NCI-H526 treated with DMSO at 0.1 percent for 48 hours (cell line): ENCODE measurements at regions not wholly inside any gene's neighbourhood (a gene's known extent, or its start where the extent isn't known, plus 50 kb on each side); places are given as distances from the start of the nearest gene placed in this dataset.

Experiments
- DNase-seq: peaks from one replicate; lab custom pipeline; 2025; lab: John Stamatoyannopoulos, UW

DNA sequence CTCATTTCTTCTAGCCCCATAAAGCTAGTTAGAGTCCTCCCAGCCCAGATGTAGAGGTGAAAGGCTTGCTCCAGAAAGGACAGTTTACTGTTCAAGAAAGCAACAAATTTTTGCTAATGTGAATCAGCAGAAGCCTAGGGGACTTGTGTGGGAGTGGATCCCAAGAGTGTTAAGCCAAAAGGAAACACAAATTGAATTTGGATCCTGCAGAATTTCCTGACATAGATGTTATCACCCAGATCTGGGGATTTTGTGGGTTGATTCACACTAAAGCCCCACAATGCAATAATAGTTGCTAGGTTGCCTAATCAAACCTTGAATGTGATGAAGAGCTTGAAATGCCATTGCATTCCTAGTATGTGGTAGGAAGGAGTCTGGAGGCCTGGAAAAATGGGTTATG is 135.2 kb upstream of the HS3ST3A1 start:
- DNase-seq: no peak

DNA sequence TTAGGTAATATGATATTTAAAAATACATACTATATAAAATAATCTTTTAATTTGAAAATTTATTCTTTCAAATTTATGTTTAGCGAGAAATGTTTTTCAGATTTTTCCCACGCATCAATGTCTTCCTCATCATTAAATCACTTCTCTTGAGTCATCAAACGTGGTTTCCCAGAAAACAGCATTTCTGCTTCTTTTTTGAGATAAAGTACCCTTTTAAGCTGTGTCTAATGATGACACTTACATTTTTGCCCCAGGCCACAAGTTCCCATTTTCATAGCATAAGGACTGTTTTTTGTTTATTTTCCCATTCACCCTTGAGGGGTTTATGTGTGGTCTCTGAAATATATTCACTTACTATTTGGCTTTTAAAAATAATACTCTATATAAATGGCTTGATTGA is 139.0 kb upstream of the HS3ST3A1 start:
- no peak for DNase-seq

DNA sequence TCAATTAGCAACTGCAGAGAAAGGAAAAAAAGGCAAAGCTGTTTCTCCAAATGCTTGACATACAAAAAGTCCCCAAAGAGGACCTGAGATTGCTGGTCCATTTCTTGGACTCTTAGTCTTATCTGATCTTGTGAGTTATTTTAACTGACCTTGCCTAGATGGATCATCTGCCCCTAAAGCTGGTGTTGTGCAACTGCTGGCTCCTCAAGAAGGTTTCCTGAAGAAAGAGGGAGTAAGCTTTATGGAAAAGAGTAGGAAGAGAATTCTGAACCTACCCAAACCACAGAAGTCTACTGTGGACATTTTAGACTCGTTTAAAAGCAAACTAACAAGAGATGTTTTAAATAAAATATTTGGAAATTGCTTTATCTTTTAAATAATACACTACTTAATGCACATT is 140.0 kb upstream of the HS3ST3A1 start:
- DNase-seq: no peak

DNA sequence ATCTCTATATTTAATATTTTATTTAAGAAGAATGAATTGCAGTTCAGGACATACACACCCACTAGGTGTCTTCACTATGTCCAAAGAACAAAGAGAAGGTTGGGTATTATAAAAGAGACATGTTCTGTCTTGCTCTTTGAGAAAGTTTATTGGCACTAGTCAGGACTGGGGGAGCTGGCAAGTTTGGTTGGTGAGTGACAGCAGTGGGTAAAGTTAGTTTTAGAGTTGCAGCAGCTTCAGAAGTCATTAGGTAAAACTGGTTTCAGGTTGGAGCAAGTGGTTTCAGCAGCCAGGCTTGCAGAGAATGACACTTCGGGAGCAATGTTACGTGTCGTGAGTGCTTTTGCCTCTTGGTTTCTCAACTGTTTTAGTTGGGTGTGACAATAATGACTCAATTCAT is 142.2 kb upstream of the HS3ST3A1 start:
- no peak for DNase-seq

DNA sequence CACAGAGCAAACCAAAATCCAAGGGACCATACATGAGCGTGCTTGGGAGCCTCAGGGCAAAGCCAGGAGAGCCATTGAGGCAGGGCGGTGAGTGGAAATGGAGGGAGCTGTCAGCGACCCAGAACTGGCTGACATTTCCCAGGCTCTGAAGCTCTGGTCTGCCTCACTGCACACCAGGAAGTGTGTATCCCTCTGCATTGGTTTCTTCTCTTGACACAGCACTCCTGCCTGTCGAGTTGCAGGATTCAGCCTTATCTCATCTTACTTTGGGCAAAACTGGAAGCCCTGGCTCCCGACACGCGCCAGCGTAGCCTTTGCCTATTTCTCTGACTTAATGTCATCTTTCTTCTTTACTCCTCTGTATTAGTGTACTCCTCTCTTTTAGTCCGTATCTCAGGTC is 144.7 kb upstream of the HS3ST3A1 start:
- no peak for DNase-seq

DNA sequence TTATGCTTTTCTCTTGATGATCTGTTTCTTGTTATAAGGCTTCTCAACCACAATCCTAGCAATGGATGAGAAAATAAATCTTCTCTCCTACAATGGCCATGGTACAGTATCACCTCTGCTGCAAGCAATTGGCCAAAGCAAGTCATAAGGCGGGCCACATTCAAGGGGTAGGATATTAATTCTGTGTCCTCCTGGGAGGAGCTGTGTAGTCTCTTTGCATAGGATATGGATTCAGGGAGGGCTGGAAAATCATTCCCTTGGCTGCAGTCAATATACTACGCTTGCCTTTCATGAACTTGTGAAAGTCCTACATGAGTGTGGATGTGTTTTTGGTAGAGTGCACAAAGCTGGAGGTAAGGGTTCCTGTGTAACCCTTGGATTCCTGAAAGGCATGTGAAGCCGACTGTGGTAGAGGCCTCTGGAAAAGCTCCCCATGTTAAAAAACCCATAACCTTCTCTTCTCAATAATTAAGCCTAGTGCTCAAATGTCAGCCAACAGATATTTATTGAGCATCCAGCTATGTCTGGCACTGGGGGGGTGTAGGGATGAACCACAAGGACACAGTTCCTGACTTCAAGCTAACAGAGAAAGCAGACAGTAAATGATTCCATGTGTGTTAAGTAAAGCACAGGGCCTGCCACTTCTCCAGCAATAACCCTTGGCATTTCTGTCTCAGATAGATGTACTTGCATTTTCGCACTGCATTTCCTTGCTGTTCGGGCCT is 147.6 kb upstream of the HS3ST3A1 start:
- DNase-seq: no peak

DNA sequence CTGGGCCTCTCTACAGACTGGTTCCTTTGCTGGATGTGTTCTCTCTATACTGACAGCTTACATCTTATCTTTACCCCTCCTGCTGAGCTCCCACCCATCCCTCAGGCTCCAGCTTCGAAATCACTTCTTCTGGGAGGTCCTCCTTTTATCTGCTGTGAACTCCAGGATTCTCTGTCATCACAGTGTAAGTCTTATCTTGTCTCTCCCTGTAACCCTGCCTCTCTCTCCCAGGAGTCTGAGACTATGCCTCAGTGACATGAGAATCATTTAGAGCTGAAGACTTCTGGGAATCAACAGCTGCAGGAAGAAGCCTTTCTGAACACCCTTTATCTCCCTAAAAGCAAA is 148.1 kb upstream of the HS3ST3A1 start:
- no peak for DNase-seq

DNA sequence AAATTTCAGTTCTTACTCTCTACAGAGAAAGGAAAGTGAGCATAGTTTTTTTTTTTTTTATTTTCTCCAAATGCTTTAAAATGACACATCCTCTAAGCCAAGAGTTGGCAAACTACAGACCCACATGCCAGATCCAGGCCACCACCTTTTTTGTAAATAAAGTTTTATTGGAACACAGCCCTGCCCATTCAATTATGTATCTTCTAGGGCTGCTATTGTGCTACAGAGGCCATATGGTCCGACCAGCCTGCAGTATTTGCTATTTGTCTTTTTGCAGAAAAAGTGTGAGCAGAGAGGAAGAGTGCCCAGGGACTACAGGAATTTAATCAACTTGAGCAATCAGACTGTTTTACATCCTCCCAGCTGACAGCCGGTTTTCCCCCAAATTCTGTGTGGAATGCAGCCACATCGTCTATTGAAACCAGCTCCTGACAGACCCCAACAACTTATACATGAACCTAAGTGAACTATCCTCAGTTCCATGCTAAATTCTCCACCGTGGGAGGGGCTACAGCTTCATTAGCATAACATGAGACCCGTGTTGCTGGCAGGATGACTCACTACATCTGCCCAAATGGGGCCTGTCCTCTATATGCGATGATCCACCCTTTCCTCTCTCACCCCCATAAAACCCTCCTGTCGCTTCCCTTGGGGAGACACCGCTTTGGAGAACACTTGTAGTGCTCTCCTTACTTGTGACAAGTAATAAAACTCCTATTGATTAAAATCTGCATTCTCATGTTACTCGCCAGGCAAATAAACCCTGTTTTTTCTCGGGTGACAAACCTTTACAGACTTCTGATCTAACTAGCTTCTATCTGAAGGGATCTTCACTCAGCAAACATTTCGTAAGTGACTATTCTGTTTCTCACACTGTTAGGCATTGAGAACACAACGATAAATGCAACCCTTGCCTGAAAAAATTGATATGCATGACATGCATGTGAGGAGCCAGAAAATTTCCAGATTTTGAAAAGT is 149.4 kb upstream of the HS3ST3A1 start:
- no peak for DNase-seq

DNA sequence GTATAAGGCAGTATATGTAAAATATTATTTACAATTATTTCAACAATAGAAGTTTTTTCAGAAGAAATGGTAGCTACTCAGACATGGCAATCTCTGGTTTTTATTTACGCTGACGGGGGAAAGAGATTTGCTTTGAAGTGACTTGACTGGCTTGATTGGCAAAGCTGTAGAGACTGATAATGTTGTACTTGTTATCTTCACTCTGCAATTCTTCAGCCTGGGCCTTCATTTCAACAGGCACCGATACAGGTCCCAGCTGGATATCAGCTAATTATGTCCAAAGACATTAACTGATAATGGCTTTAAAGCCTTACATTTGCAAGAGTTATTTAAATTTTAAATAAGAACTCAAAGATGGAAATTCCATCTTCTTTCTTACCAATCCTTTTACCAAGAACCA is 151.4 kb upstream of the HS3ST3A1 start:
- DNase-seq: no peak

DNA sequence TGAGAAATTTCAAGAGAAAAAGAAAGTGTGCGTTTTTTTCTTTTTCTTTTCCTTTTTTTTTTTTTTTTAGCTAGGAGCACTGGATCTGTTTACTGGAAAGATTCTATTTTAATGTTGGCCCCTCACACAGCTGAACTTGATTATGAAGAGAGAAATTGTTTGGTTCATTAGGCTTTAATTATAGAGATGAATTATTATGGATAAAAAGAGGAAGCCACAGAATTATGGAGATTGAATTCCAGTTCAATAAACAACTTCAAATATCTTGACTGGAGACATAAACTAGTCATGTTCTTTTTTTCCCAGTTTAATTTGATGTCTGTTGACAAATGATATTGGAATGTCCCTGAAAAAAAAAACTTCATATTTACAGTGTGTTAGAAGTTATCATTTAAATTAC is 152.0 kb upstream of the HS3ST3A1 start:
- no peak for DNase-seq

DNA sequence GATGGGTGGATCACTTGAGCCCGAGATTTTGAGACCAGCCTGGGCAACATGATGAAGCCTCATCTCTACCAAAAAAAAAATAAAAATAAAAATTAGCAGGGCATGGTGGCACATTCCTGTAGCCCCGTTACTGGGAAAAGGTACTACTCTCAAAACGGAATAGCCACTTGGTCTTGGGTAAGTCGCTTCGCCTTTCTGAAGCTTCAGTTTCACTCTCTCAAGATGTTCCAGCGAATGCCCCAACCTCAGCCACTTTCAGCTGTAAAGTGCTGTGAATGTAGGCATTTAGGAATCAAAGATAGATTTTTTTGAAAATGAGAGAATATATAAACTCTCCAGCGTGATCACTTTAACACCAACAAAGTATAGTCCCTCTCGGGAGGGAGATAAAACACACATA is 154.1 kb upstream of the HS3ST3A1 start:
- DNase-seq: no peak

DNA sequence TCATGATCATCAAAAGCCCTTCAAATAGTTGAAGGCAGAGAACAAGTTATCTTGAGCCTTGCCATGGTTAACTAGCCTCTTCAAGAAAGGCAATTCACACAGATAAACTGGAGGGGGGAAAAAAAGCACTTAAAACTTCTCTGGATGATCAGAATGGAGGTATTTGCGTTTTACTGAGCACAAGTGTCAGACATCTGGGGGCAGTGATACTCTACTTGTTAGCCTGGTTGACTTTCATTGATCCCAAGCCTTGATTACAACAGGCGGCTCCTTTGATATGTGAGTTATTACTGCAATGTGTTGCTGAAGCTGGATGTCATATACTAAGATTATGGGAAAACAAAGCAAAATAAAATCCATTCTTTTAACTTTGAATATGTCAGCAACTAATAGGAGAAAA is 155.0 kb upstream of the HS3ST3A1 start:
- no peak for DNase-seq

DNA sequence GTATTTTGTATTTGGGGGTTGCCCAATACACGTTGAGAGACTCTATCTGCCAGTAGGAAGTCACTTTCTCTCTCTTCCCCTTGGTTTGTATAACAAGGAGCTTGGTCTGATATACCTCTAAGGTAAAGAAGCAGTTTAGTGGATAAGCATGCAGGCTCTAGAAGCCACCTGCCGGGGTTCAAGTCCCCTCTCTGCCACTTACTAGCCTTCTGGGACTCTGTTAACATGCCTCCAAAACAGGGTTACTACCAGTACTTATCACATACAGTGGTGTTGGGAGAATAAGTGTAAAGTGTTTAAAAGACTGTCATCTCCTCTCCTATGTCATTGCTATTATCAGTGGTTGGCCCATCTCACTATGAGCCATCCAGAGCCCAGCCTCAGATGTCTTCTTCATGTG is 156.1 kb upstream of the HS3ST3A1 start:
- no peak for DNase-seq

DNA sequence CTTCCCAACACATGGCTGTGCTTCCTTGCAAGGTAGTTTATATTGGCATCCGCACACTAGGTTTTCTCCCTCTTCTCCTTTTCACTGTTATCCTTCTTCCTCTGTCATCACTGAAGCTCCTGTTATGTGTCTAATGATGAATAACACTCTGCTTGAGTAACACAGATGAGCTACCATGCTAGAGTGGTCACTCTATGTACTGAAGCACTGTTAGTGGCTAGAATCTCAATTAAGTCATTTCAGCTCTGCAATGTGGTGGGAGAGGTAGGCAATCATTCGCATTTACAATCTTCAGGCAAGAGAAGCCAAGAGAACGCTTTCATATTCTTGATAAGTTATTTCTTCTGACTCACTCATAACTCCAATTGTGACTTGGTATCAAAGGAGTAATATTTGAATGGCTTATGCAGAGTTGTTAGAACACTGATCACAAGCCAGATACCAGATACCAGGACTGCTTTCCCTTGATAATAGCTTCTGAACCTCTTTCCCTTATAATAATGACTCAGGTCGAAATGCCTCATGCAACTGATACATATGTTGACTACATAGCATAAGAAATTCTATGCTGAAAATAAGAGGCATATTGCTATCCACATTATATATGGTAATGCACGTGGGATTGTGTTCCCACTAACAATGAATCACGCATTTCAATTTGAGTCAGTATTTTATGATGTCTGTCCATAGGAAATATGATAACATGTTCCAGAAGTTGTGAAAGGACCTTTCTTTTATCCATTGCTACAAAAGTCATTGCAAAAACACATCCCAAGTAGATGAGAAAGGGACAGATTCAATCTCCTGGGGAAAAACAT is 158.0 kb upstream of the HS3ST3A1 start:
- no peak for DNase-seq

DNA sequence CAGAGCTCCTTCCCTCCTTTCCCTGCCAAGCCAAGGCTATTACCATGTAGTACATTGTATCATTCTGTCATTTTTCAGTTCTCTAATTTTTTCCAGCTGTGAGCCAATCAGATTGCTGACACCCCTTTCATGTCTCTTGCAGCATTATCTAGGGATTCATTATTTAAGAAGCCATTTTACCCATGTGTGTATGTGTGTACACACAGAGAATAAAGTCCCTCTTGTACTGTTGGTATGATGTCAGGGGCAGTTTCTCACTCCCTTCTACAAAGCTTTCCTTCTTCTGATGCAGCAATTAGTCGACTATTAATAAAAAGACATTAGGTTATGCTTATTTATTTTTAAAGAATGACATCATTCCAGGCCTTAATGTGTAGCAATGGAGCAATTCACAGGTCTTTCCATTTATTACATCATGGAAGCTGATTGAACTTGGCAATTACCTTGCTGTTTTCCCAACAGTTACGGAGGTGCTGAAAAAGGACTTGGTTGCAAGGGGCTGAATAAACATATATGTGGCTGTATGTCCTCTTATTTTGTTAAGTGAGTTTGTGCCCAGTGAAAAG is 159.4 kb upstream of the HS3ST3A1 start:
- DNase-seq: no peak

DNA sequence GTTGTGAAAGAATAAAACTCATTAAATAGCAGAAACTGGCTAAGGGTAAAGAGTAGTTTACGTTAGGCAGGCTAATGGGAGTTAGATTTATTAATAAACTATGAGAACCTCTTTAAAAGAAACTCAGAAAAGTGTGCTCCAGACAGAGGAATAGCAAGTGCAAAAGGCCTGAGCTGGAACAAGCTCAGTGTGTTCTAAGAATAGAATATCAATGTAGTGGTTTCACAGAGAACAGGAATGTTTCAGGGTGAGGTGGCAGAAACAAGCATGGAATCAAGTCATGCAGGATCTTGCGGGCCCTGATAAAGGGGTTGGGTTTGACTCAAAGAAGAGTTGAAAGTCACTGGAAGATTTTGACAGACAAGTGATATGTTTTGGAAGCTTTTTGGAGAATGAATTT is 164.0 kb upstream of the HS3ST3A1 start:
- no peak for DNase-seq

DNA sequence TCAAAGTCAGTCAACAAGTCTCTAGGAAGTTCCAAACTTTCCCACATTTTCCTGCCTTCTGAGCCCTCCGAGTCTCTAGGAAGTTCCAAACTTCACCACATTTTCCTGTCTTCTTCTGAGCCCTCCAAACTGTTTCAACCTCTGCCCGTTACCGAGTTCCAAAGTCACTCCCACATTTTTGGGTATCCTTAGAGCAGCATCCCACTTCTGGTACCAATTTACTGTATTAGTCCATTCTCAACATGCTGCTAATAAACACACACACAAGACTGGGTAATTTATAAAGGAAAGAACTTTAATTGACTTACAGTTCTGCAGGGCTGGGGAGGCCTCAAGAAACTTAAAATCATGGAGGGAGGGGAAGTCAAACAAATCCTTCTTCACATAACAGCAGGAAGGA is 169.0 kb upstream of the HS3ST3A1 start:
- DNase-seq: no peak

DNA sequence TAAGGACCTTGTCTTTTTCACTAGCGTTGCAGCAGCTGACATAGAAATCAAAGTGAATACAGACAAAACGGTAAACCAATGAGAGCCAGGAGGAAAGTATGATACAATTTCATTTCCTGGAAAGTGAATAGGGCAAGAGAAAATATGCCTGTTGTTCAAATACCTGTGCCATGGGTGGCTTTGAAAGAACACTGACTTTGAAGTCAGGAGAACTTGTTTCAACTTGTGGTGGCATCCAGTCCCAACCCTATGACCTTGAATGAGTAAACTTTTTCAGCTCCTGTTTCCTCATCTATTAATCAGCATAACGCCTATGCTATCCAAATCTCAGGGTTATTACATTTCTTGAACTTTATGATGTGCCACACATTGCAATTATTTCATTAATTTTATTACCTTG is 173.7 kb upstream of the HS3ST3A1 start:
- no peak for DNase-seq

DNA sequence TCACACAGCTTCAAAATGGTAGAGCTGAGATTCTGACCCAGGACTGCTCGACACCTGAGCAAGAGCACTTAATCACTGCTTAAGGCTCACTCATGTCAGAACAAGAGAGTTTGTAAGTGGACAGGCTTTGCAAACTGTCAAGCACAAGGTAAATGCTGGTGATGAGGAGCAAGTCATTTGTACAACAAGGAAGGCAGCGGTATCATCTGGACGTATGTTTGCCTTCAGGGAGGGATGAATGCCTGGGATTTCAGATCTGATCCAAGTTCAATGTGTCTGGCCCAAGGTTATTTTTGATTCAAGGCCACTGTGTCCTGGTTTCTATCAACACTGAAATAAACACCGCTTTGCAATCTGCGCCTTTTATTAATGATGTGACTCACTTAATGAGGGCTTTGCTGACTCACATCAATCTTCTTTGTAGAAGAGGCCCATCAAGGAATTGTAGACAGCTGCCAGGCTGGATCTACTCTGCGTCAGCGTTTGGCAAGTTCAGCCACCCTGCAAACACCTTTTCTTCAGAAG is 174.4 kb upstream of the HS3ST3A1 start:
- DNase-seq: no peak

DNA sequence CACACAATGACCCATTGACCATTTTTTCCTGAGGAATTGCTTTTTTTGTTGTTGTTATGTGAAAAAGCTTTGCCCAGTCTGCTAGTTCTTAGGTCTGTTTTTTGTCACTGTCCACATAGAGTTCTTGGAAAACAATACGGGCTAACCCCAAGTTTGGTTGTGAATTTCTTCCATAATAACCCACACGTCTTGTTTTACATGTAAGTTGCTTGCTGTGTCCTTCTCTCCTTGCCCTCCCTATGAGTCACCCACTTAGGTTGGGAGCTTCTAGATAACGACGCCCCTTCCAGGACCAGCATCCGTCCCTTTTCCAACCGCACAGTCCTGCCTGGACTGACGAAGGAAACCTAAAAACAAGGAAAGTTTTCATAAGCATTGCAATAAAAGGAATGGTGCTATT is 175.3 kb upstream of the HS3ST3A1 start:
- DNase-seq: no peak

DNA sequence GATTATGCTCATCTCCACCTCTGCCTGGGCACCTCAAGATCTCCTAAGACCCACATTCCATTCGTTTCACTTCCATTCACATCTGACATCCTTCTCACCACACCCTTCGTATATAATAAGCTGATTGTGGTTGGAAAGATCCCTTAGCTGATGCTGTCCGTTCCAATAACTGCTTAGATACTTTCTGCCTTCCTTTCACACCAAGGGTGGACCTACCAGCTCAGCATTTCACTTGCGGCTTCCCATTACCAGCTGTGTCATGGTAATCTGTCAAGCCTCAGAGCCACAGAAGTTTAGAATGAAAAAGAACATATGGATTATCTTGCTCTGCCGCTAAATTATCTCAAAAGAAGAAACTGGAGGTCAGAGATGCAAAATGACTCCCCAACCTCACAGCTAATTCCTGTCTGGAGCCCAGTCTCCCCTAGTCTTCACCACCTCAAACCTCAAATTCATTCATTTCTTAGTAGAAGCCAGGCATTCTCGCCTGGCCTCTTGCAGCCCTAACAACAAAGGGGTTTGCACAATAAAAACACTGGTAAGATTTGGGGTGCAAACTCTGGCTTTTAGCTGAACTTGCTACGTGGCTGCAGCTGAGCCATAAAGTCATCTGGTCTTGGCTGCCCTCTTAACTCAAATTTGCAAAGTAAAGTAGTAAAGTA is 182.8 kb upstream of the HS3ST3A1 start:
- no peak for DNase-seq
